ENCODE measurements at regions not wholly inside any gene's neighbourhood (a gene's known extent, or its start where the extent isn't known, plus 50 kb on each side); places are given as distances from the start of the nearest gene placed in this dataset.

GRCh38 chr5:36552651-36553393 lies 53.6 kb upstream of the SLC1A3 start:
- no peak for TF ChIP-seq EZH2 (IDR thresholded peaks at IDR 0.05)
- no peak; the same call in 1 of the 2 replicates for TF ChIP-seq POLR2AphosphoS5 (IDR thresholded peaks at IDR 0.05; ENCODE audit: borderline replicate concordance, low read depth, low read length)
